ENCODE measurements at regions not wholly inside any gene's neighbourhood (a gene's known extent, or its start where the extent isn't known, plus 50 kb on each side); places are given as distances from the start of the nearest gene placed in this dataset.

DNA sequence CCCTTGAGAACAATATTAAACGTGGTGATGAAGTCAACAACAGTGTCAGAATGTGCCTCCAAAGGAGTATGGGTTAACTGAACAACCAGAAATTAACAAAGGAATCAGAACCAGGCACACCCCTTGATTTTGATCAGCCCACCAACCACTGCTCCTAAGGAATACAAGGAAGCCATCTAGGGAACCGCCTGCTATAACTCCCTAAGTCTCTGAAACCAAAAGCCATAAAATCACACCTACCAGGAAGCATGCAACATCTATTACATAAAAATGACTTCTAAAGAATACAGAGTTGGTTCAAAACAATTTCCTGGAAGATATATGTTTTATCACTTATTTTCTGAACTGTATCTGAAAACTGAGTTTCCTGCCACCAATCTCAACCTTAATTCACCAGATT is 360.0 kb downstream of the EPHA4 start:
- H3K36me3 Mint-ChIP-seq (ENCODE audit: insufficient read depth in 1 of 3, low read depth in 3 of 3) = no peaks in the 10 kb centered on the region
- no peak overlapping the region for H2BK15ac ChIP-seq (ENCODE audit: low read depth, low read length)
- no peak overlapping the region for H3K27ac Mint-ChIP-seq
- no peak overlapping the region for H3K4me2 ChIP-seq (ENCODE audit: insufficient read depth, insufficient read length, low read length)
- no peaks in the 10 kb centered on the region for H3K9me3 ChIP-seq (ENCODE audit: control insufficient read depth, low read depth, low read length)
- H2AFZ ChIP-seq (ENCODE audit: low read length) = no peak overlapping the region
- no CpG with 5 or more reads among the region's 2 CpGs for WGBS (ENCODE audit: extremely low coverage, insufficient read length, low lambda C conversion rate)
- H3K4me3 Mint-ChIP-seq = no peak overlapping the region
- no peak overlapping the region for H2BK120ac ChIP-seq (ENCODE audit: low read depth, low read length, poor library complexity, severe bottlenecking)
- H3K23me2 ChIP-seq (ENCODE audit: insufficient read length, low read depth, low read length, poor library complexity, severe bottlenecking) = no peaks in the 10 kb centered on the region
- H2BK12ac ChIP-seq (ENCODE audit: insufficient read length, low read depth, low read length) = no peak overlapping the region
- TF ChIP-seq, protein P1, sequence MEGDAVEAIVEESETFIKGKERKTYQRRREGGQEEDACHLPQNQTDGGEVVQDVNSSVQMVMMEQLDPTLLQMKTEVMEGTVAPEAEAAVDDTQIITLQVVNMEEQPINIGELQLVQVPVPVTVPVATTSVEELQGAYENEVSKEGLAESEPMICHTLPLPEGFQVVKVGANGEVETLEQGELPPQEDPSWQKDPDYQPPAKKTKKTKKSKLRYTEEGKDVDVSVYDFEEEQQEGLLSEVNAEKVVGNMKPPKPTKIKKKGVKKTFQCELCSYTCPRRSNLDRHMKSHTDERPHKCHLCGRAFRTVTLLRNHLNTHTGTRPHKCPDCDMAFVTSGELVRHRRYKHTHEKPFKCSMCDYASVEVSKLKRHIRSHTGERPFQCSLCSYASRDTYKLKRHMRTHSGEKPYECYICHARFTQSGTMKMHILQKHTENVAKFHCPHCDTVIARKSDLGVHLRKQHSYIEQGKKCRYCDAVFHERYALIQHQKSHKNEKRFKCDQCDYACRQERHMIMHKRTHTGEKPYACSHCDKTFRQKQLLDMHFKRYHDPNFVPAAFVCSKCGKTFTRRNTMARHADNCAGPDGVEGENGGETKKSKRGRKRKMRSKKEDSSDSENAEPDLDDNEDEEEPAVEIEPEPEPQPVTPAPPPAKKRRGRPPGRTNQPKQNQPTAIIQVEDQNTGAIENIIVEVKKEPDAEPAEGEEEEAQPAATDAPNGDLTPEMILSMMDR (conservative IDR thresholded peaks at IDR 0.05) = no peak
- no peak overlapping the region for H3K14ac ChIP-seq (ENCODE audit: insufficient read depth, low read length)
- no peak overlapping the region for H2AK5ac ChIP-seq (ENCODE audit: insufficient read length, low read length)
- no peaks in the 10 kb centered on the region for H3K27me3 ChIP-seq (ENCODE audit: insufficient read depth, low read length)
- no peak overlapping the region for H3K18ac ChIP-seq (ENCODE audit: insufficient read length, low read depth, low read length)
- no peaks in the 10 kb centered on the region for H3K4me1 ChIP-seq (ENCODE audit: insufficient read depth, low read length)
- no peak for DNase-seq
- no peak overlapping the region for H4K8ac ChIP-seq (replicated peaks; ENCODE audit: insufficient read length, low read depth, low read length)
- no peak overlapping the region for H4K91ac ChIP-seq (ENCODE audit: insufficient read length, low read depth, low read length)
- H4K5ac ChIP-seq (ENCODE audit: insufficient read length, low read depth, low read length) = no peak overlapping the region
- H3T11ph ChIP-seq (ENCODE audit: low read length) = no peak overlapping the region
- H3K79me2 ChIP-seq (ENCODE audit: insufficient read depth, low read length) = no peaks in the 10 kb centered on the region
- H3K9me3 Mint-ChIP-seq = no peaks in the 10 kb centered on the region
- no peak overlapping the region for H2BK5ac ChIP-seq (ENCODE audit: insufficient read length, low read length)
- H4K20me1 ChIP-seq (ENCODE audit: control insufficient read depth, insufficient read depth, insufficient read length) = no peaks in the 10 kb centered on the region
- H3K4me1 Mint-ChIP-seq = 0 out of 4 replicates have a peak, but pooled peaks cover 0 to 4% of the 10 kb centered on the region in 2 experiments
- no peaks in the 10 kb centered on the region for H3K27me3 Mint-ChIP-seq (ENCODE audit: low read depth)
- no peak overlapping the region for H3K56ac ChIP-seq (ENCODE audit: insufficient read length, low read depth, low read length)
- no peak overlapping the region for H3K23ac ChIP-seq (ENCODE audit: insufficient read length, low read depth, low read length)
- no peak overlapping the region for H3K4ac ChIP-seq (ENCODE audit: low read depth, low read length)
- H3K27ac ChIP-seq (ENCODE audit: insufficient read length, low read depth, low read length) = no peak overlapping the region
- no peak overlapping the region for H3K9ac ChIP-seq (ENCODE audit: extremely low read depth, insufficient read length, low read length)
- H2BK20ac ChIP-seq (ENCODE audit: low read depth, low read length, poor library complexity, severe bottlenecking) = no peak overlapping the region
- H3K79me1 ChIP-seq (ENCODE audit: insufficient read depth, low read depth, low read length, poor library complexity, severe bottlenecking) = no peaks in the 10 kb centered on the region
